H9 (cell line): ENCODE measurements at regions not wholly inside any gene's neighbourhood (a gene's known extent, or its start where the extent isn't known, plus 50 kb on each side); places are given as distances from the start of the nearest gene placed in this dataset.

Experiments used
- DNase-seq: peaks from one replicate; pipeline ENCODE4 v3.0.0-alpha.2; 2017
- H2AFZ ChIP-seq: one replicate; pipeline ENCODE4 v1.6.1; 2013; ENCODE audit warnings: mild to moderate bottlenecking, low read length, control low read depth, moderate library complexity
- H2AK5ac ChIP-seq: 2 replicates; pipeline ENCODE4 v1.6.1; 2013; ENCODE audit warnings: low read length, control low read depth, mixed read lengths; ENCODE audit not compliant: insufficient read length
- H2BK120ac ChIP-seq: one replicate; pipeline ENCODE4 v1.6.1; 2013; ENCODE audit warnings: low read depth, mild to moderate bottlenecking, low read length, control low read depth, inconsistent platforms; ENCODE audit not compliant: poor library complexity, severe bottlenecking
- H2BK12ac ChIP-seq: 2 replicates; pipeline ENCODE4 v1.6.1; 2013; ENCODE audit warnings: low read length, control low read depth, mixed read lengths, low read depth; ENCODE audit not compliant: insufficient read length
- H2BK15ac ChIP-seq: 2 replicates; pipeline ENCODE4 v1.6.1; 2013; ENCODE audit warnings: low read depth, low read length, control low read depth
- H2BK20ac ChIP-seq: one replicate; pipeline ENCODE4 v1.6.1; 2013; ENCODE audit warnings: low read depth, mild to moderate bottlenecking, low read length, control low read depth, inconsistent platforms; ENCODE audit not compliant: poor library complexity, severe bottlenecking
- H2BK5ac ChIP-seq: 2 replicates; pipeline ENCODE4 v1.6.1; 2013; ENCODE audit warnings: low read length, control low read depth, mixed read lengths; ENCODE audit not compliant: insufficient read length
- H3K14ac ChIP-seq: 2 replicates; pipeline ENCODE4 v1.6.1; 2013; ENCODE audit warnings: low read length, control low read depth; ENCODE audit not compliant: insufficient read depth
- H3K18ac ChIP-seq: 2 replicates; pipeline ENCODE4 v1.6.1; 2013; ENCODE audit warnings: low read depth, mild to moderate bottlenecking, mixed read lengths, low read length, control low read depth; ENCODE audit not compliant: insufficient read length
- H3K23ac ChIP-seq: 2 replicates; pipeline ENCODE4 v1.6.1; 2013; ENCODE audit warnings: low read length, control low read depth, mixed read lengths, low read depth; ENCODE audit not compliant: insufficient read length
- H3K23me2 ChIP-seq: 2 replicates; pipeline ENCODE4 v1.6.1; 2013; ENCODE audit warnings: low read depth, mild to moderate bottlenecking, mixed read lengths, low read length, control low read depth; ENCODE audit not compliant: insufficient read length, poor library complexity, severe bottlenecking
- H3K27ac ChIP-seq: 2 replicates; pipeline ENCODE4 v1.5.1; 2013; ENCODE audit warnings: low read length, control low read depth, mixed read lengths, low read depth; ENCODE audit not compliant: insufficient read length
- H3K27me3 ChIP-seq: 2 replicates; pipeline ENCODE4 v1.6.1; 2013; ENCODE audit warnings: low read length, control low read depth, inconsistent platforms; ENCODE audit not compliant: insufficient read depth
- H3K4ac ChIP-seq: 2 replicates; pipeline ENCODE4 v1.6.1; 2013; ENCODE audit warnings: low read depth, mild to moderate bottlenecking, control low read depth, inconsistent platforms, low read length, moderate library complexity
- H3K4me1 ChIP-seq: 2 replicates; pipeline ENCODE4 v1.6.1; 2013; ENCODE audit warnings: low read length, control low read depth, inconsistent platforms; ENCODE audit not compliant: insufficient read depth
- H3K4me2 ChIP-seq: 2 replicates; pipeline ENCODE4 v1.6.1; 2013; ENCODE audit warnings: low read length, control low read depth, mixed read lengths; ENCODE audit not compliant: insufficient read length, insufficient read depth
- H3K56ac ChIP-seq: 2 replicates; pipeline ENCODE4 v1.6.1; 2013; ENCODE audit warnings: low read depth, mild to moderate bottlenecking, mixed read lengths, low read length, control low read depth; ENCODE audit not compliant: insufficient read length
- H3K79me1 ChIP-seq: 2 replicates; pipeline ENCODE4 v1.6.1; 2013; ENCODE audit warnings: low read depth, mild to moderate bottlenecking, moderate library complexity, low read length, control low read depth, inconsistent platforms; ENCODE audit not compliant: insufficient read depth, poor library complexity, severe bottlenecking
- H3K79me2 ChIP-seq: 2 replicates; pipeline ENCODE4 v1.6.1; 2013; ENCODE audit warnings: low read length, control low read depth, inconsistent platforms; ENCODE audit not compliant: insufficient read depth
- H3K9ac ChIP-seq: 2 replicates; pipeline ENCODE4 v1.6.1; 2013; ENCODE audit warnings: low read length, control low read depth, mixed read lengths; ENCODE audit not compliant: insufficient read length; ENCODE audit errors: extremely low read depth
- H3K9me3 ChIP-seq: one replicate; pipeline ENCODE4 v1.6.1; 2013; ENCODE audit warnings: low read depth, low read length, inconsistent platforms; ENCODE audit not compliant: control insufficient read depth
- H3T11ph ChIP-seq: one replicate; pipeline ENCODE4 v1.6.1; 2013; ENCODE audit warnings: mild to moderate bottlenecking, low read length, control low read depth, inconsistent platforms
- H4K20me1 ChIP-seq: one replicate; pipeline ENCODE4 v1.6.1; 2013; ENCODE audit not compliant: control insufficient read depth, insufficient read length, insufficient read depth
- H4K5ac ChIP-seq: 2 replicates; pipeline ENCODE4 v1.6.1; 2013; ENCODE audit warnings: low read depth, mild to moderate bottlenecking, mixed read lengths, low read length, control low read depth; ENCODE audit not compliant: insufficient read length
- H4K8ac ChIP-seq: replicated peaks from 2 replicates; pipeline ENCODE4 v1.6.1; 2013; ENCODE audit warnings: low read length, control low read depth, mixed read lengths, low read depth; ENCODE audit not compliant: insufficient read length
- H4K91ac ChIP-seq: 2 replicates; pipeline ENCODE4 v1.6.1; 2013; ENCODE audit warnings: low read depth, mild to moderate bottlenecking, moderate library complexity, mixed read lengths, low read length, control low read depth; ENCODE audit not compliant: insufficient read length
- H3K27ac Mint-ChIP-seq, 3 experiments: 2 replicates in 2 of 3; 3 replicates in 1 of 3; pipeline ENCODE4 v1.8.0; 2020 to 2021; ENCODE audit warnings: mixed read lengths in 3 of 3, mild to moderate bottlenecking in 1 of 3, moderate library complexity in 1 of 3
- H3K27me3 Mint-ChIP-seq: 2 replicates; pipeline ENCODE4 v1.8.0; 2021; ENCODE audit warnings: low read depth, mild to moderate bottlenecking, moderate library complexity, mixed read lengths
- H3K36me3 Mint-ChIP-seq, 3 experiments: 2 replicates in 2 of 3; 3 replicates in 1 of 3; pipeline ENCODE4 v1.8.0; 2020 to 2021; ENCODE audit warnings: low read depth in 3 of 3, mixed read lengths in 3 of 3; ENCODE audit not compliant: insufficient read depth in 1 of 3
- H3K4me1 Mint-ChIP-seq, 2 experiments: 2 replicates each; pipeline ENCODE4 v1.8.0; 2020; ENCODE audit warnings: mixed read lengths in 2 of 2
- H3K4me3 Mint-ChIP-seq, 2 experiments: 2 replicates in 1 of 2; 3 replicates in 1 of 2; pipeline ENCODE4 v1.8.0; 2020 to 2021; ENCODE audit warnings: mild to moderate bottlenecking in 2 of 2, mixed read lengths in 2 of 2, moderate library complexity in 1 of 2
- H3K9me3 Mint-ChIP-seq, 2 experiments: 2 replicates in 1 of 2; 3 replicates in 1 of 2; pipeline ENCODE4 v1.8.0; 2020; ENCODE audit warnings: mild to moderate bottlenecking in 2 of 2, mixed read lengths in 2 of 2, moderate library complexity in 1 of 2
- CTCF ChIP-seq: fragments of 200-600 bp; sonication (generic); conservative IDR thresholded peaks from 3 replicates; pipeline ENCODE4 v1.8.0; 2021; ENCODE audit warnings: antibody characterized with exemption, mild to moderate bottlenecking
- WGBS: extraction: QIAGEN DNeasy Blood & Tissue Kit; methylation state at CpG from one replicate; pipeline ENCODE4 v1.1.7; 2013; ENCODE audit warnings: missing lambda C conversion rate, low lambda C conversion rate, mixed read lengths; ENCODE audit not compliant: insufficient read length; ENCODE audit errors: extremely low coverage; 5-methylcytosine and 5-hydroxymethylcytosine counted together

GRCh38 chr6:150659046-150659763 is 59.5 kb downstream of the PLEKHG1 start:
- Histone ChIP-seq H4K5ac (no peak overlapping the region), H3K4me2 (no peak overlapping the region), H4K20me1 (no peaks in the 10 kb centered on the region), H2BK5ac (no peak overlapping the region), H2BK120ac (no peak overlapping the region), H3K27me3 (no peaks in the 10 kb centered on the region), H4K8ac (no peak overlapping the region), H2BK20ac (no peak overlapping the region), H2BK12ac (no peak overlapping the region), H3K4me1 (no peaks in the 10 kb centered on the region), H3K9me3 (no peaks in the 10 kb centered on the region), H3K79me2 (no peaks in the 10 kb centered on the region), H3K79me1 (no peaks in the 10 kb centered on the region), H3K23ac (no peak overlapping the region), H3K23me2 (no peaks in the 10 kb centered on the region), H2AK5ac (no peak overlapping the region), H3K4ac (no peak overlapping the region), H3K27ac (no peak overlapping the region), H3T11ph (no peak overlapping the region), H3K18ac (no peak overlapping the region), H2BK15ac (no peak overlapping the region), H3K9ac (no peak overlapping the region), H3K56ac (no peak overlapping the region), H4K91ac (no peak overlapping the region), H2AFZ (no peak overlapping the region), H3K14ac (no peak overlapping the region)
- Mint-ChIP-seq H3K27me3 (no peaks in the 10 kb centered on the region), H3K27ac (no peak overlapping the region), H3K36me3 (no peaks in the 10 kb centered on the region), H3K9me3 (no peaks in the 10 kb centered on the region), H3K4me3 (no peak overlapping the region), H3K4me1 (no peaks in the 10 kb centered on the region)
- no CpG with 5 or more reads among the region's 6 CpGs for WGBS
- DNase-seq = no peak
- TF ChIP-seq CTCF = no peak
